KBM-7 (cell line): ENCODE measurements at regions not wholly inside any gene's neighbourhood (a gene's known extent, or its start where the extent isn't known, plus 50 kb on each side); places are given as distances from the start of the nearest gene placed in this dataset.

Experiments
- DNase-seq: peaks from one replicate; pipeline ENCODE4 v3.0.0-alpha.2; 2015
- in situ Hi-C: fragments of 300-500 bp; cut with MboI; formaldehyde crosslinking; loops from 2 replicates; pipeline ENCODE4 v1.14.3; 2020; ENCODE audit warnings: low sequenced_read_pairs, low pct_unique_long_range_greater_than_20kb, mixed read lengths

DNA sequence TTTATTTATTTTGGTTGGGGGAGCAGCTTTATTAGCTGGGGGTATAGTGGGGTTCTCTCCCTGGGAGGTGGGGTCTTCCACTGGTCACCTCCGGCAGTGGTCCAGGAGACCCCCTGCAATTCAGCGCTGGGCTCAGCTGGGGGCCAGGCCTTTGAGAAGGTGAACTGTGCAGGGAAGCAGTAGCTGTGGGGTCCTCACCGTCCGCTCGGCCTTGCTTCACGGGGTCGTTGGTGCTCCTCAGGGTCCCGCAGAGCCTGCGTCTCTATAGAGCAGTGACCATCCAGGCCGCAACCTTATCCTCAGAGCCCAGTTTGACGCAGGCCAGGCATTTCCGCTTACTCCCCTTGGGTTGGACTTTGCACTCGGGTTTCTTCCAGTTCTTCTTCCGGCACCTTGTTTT, 1954.7 kb downstream of the TP53TG3F start:
- in situ Hi-C loops, result no loop called here

DNA sequence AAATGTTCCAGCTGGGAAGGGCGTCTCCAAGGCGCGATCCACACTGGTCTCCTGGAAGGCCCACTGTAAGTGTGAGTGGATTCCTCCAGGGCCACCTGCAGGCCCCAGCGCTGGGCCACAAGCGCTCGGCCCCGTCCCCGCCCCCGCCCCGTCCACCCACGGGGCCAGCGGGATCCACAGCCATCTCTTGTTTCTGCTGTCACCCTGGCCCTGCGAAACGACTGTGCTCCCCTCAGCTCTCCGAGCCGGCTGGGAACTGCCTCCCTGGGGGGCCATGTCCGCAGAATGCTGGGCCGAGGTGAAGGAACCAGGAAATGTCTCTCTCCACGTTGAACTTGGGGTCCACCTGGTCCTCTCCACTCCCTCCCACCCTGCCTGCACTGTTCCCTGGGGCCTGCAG, 1955.2 kb downstream of the TP53TG3F start:
- no peak for DNase-seq
- in situ Hi-C loops, result no loop called here

More for the DNA sequence above, 1954.7 kb downstream of the TP53TG3F start:
- DNase-seq, result no peak

GRCh38 chr16:35425270-35425669, 1965.9 kb downstream of the TP53TG3F start:
- in situ Hi-C loops, result no loop called here
- no peak for DNase-seq

DNA sequence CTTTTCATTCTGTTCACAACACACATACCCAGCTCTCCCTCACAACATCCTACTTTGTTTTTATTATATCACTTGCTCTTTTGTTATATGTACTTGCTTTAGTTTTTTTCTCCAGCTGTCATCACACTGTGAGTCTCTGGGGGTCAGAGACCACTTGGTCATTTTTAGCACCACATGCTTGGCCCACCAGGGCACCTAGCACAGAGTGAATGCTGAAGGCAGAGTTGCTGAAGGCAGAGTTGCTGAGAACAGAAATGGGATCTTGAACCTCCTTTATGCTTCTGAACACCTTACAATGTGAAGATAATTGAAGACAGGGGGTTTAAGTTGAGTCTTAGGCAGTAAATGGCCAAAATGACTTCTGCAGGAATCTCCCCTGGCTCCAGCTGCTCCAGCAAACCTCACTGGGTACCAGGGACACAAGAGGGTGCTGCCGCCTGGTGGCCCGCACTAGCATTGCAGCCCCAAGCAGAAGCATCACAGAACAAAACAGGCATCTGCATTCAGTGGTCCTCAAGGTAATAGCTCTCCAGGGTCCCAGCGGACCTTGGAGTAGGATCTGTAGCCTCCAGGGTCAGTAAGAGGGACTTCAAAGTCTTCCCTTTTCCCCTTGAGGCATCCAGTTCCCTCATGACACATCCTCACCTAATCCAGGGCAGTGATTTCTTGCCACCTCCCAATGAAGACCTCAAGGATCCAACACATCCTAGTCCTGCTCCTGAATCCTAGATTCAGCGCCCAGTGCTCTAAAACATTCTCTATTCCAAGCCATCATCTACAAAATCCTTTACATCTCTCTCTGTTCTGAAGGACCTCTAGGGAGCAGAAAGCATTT, 1972.6 kb downstream of the TP53TG3F start:
- in situ Hi-C loops, result no loop called here
- peak; percentile 36 for DNase-seq

DNA sequence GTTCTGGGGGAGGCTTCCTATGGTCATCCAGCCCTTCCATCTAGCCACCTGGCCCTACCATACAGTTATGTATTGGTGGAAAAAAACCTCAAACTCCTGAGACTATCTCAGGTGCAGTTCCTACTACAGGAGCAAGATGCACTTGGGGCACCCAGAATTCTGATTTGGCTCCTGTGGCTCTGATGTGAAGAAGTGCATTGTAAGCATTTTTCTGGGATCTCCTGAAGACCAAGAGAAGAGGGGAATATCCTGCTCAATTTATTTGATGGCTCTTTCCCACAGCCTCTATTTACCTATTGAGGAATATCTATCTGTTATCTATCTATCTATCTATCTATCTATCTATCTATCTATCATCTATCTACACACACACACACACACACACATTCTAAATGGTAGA, 1981.5 kb downstream of the TP53TG3F start:
- DNase-seq, result no peak
- in situ Hi-C loops, result no loop called here

DNA sequence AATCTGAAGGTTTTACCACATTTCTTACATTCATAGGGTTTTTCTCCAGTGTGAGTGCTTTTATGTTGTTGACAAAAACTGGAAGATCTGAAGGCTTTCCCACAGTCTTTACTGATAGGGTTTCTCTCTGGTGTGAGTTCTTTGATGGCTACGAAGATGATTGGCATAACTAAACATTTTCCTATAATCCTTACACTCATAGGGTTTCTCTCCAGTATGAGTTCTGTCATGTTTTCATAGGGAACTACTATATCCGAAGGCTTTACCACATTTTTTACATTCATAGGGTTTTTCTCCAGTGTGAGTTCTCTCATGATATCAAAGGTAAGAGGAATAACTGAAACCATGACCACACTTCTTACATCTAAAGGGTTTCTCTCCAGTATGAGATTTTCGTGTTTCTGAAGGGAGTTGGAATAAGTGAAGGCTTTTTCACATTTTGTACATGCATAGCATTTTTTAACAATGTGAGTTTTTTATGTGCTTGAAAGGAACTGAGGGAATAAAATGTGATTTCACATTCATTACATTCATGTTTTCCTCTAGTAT, 1987.7 kb downstream of the TP53TG3F start:
- in situ Hi-C loops, result no loop called here
- DNase-seq, result no peak

DNA sequence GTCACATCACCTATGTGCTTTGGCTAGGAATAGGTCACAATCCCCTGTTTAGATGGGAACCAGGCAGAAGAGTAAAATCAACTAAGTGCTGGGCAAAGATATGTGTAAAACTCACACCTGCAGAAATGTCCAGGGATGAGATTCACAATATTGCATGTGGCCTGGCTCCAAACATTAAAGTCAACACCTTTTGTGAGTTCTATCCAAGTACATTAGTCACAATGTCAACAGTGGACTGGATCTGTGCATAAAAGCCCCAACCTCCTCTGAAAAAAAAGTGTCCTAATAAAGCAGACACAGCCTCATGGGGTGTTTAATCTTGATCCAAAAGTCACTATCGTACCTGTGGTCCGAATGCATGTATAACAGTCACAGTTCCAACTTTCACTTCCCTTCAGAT, 1990.3 kb downstream of the TP53TG3F start:
- in situ Hi-C loops, result no loop called here
- no peak for DNase-seq

DNA sequence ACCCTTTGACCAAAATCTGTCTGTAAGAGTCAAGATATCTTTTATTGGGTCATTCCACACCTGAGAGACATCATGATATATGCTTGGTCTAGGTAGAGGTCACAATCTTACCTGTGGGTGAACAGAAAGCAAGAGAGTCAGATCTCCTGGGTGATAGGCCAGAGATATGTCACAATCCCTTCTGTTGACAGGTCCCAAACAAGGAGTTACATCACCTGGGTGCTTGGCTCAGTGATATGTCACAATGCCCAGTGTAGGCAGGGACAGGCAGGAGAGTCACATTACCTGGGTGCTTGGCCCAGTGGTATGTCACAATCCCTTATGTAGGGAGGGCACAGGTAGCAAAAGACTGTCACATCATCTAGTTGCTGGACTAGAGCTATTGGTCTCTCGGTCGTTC, 1991.2 kb downstream of the TP53TG3F start:
- DNase-seq, result no peak
- in situ Hi-C loops, result no loop called here

DNA sequence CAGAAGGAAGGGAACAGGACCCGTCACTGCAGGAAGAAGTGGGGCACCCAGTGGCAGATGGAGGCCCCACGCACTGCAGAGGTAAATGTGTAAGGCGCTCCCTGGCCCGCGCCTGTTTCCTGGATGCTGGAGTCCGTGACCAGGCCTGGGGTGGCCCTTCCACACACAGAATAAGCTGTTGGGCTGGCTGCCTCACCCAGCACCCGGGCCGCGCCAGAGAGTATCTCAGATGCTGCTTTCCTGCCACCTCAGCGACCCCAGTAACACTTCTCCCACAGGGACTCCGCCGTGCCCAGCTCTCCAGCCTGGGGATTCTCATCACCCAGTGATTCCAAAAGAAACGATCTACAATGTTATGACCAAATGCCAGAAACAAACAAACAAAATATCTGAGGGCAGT, 1993.1 kb downstream of the TP53TG3F start:
- DNase-seq, result no peak
- in situ Hi-C loops, result no loop called here

DNA sequence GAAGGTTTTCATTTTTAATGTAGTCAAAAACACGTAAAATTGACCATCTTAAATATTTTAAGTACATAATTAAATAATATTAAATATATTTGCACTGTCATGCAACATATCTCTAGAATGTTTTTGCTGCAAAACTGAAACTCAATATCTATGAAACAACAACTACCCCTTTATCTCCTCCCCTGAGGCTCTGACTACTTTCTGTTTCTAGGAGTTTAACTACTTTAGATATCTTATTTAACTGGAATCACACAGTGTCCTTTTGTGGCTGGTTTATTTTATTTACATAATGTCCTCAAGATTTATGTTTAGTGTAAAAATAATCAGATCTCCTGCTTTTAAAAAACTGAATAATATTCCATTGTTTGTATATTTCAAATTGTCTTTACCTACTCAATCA, 2003.9 kb downstream of the TP53TG3F start:
- in situ Hi-C loops, result no loop called here
- DNase-seq, result no peak

DNA sequence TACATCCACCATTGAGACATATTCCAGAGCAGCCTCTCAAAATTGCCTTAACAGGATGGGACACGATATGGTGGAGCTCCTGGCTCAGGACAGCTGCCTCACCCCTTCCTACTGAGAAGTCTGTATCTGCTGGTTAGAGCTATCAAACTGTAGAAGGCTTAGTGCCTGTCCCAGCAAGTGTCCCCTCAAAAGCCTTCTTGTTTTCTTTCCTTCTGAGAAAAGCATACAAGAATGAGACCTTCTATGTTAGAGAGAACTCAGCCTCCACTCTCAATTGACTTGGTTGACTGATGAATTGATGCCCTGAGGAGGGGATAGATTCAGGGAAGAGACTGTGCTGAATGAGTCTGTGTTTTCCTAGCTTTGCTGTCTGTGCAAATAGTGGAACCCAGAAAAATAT, 2020.9 kb downstream of the TP53TG3F start:
- DNase-seq, result no peak
- in situ Hi-C loops, result no loop called here

DNA sequence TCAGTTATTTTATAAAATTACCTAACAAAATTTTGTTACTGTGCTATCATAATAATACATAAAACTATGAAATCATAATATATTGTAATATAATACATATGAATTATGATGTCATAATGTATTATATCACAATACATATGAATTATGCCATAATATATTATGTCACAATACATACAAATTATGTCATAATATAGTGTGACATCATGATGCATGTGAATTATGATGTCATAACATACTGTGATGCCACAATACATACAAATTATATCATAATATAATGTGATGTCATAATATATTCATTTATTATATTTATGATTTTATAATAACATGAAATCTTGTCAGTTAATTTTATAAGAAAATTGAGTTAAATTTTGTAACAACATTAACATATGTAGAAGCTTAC, 2021.6 kb downstream of the TP53TG3F start:
- no peak for DNase-seq
- in situ Hi-C loops, result no loop called here

GRCh38 chr16:35485915-35486314, 2026.5 kb downstream of the TP53TG3F start:
- in situ Hi-C loops, result no loop called here
- no peak for DNase-seq

GRCh38 chr16:35492225-35492624, 2032.8 kb downstream of the TP53TG3F start:
- no peak for DNase-seq
- in situ Hi-C loops, result no loop called here

- in situ Hi-C loops, result no loop called here
Measured at GRCh38 chr16:35497399-35497798, 2038.0 kb downstream of the TP53TG3F start.

DNA sequence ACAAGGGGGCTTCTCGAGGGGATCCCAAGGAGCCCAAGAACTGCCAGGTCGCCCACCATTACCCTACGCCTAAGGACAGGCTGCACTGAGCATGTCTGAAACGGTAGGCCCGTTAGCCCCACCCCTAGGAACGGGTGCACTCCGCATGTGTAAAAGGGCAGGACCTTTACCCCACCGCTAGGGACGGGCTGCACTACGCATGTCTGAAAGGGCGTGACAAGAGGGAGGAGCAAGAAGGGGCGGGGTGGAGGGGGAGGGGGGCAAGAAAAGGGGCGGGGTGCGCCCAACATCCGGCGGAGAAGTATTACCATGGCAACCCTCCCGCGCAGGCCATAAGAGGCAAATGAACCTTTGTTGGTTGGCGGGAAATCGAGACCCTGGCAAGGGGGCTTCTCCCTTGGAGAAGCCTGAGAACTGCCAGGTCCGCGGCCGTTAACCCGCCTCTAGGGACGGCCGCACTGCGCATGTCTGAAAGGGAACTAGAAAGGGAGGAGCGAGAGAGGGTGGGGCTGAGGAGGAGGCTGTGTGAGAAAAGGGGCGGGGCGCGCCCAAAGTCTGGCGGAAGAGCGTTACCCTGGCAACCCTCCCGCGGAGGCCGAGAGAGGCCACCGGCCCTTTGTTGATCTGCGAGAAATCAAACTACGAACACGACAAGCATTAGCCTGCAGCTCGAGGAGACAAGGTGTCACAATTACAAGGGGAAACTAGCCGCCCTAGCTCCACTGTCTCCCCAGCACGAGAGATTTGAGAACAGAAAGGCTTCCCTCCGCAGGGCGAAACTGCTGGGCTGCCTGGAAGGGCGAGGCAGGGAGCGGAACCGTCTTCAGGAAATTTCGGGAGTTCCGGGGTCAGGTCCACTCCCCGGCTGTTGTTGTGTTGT, 2046.8 kb downstream of the TP53TG3F start:
- no peak for DNase-seq
- in situ Hi-C loops, result no loop called here

More at GRCh38 chr16:35497399-35497798, 2038.0 kb downstream of the TP53TG3F start:
- DNase-seq, result no peak

DNA sequence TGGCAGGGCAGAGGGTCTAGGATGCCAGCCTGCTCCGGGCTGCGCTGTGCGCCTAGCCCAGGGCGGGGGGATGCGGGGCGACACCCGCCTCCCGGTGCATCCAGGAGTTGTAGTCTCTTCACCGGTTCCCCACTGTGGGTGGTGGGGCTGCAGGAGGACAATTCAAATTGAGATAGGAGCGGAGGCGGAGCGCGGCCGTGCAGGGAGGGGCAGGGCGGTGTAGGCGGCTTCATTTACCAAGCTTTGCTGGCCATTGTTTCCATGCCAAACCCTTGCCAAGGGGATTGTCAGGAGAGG, 2047.4 kb downstream of the TP53TG3F start:
- in situ Hi-C loops, result no loop called here
- no peak for DNase-seq

- in situ Hi-C loops, result no loop called here
Measured at GRCh38 chr16:35510701-35511100, 2051.3 kb downstream of the TP53TG3F start.

GRCh38 chr16:35516551-35516950, 2057.1 kb downstream of the TP53TG3F start:
- no peak for DNase-seq
- in situ Hi-C loops, result no loop called here

More at GRCh38 chr16:35510701-35511100, 2051.3 kb downstream of the TP53TG3F start:
- no peak for DNase-seq

DNA sequence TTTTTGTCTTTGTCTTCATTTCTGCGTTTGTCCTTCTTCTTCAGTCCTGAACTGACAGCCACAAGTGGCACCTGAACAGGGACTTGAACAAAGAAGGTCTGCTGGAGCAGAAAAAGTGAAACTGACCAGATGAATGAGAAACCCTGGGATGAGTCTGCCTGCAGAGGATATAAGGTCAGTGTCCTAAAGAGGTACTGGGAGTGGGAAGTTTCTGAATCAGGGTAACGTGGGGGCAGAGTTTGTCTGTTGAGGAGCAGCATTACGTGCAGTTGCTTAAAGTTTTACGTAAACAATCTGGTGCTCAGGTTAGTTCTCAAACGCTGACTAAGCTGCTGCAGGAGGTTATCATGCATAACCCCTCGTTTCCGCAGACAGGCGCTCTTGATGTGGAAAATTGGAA, 2057.6 kb downstream of the TP53TG3F start:
- in situ Hi-C loops, result no loop called here
- DNase-seq, result no peak
